GM19395 (cell line): ENCODE measurements at regions not wholly inside any gene's neighbourhood (a gene's known extent, or its start where the extent isn't known, plus 50 kb on each side); places are given as distances from the start of the nearest gene placed in this dataset.
A peak's percentile ranks its signal among the peaks of the same experiment; 100 is the strongest.
"Not testable (repeated sequence)": the region's sequence is repeated elsewhere in the genome, so short reads cannot be mapped to it uniquely, and the experiment has no call there.

Experiments used
- ATAC-seq: cut with Tn5 transposase; IDR thresholded peaks from one replicate; pipeline ENCODE4 v1.9.1; 2021; ENCODE audit warnings: mild to moderate bottlenecking, moderate library complexity; ENCODE audit not compliant: unreplicated experiment

DNA sequence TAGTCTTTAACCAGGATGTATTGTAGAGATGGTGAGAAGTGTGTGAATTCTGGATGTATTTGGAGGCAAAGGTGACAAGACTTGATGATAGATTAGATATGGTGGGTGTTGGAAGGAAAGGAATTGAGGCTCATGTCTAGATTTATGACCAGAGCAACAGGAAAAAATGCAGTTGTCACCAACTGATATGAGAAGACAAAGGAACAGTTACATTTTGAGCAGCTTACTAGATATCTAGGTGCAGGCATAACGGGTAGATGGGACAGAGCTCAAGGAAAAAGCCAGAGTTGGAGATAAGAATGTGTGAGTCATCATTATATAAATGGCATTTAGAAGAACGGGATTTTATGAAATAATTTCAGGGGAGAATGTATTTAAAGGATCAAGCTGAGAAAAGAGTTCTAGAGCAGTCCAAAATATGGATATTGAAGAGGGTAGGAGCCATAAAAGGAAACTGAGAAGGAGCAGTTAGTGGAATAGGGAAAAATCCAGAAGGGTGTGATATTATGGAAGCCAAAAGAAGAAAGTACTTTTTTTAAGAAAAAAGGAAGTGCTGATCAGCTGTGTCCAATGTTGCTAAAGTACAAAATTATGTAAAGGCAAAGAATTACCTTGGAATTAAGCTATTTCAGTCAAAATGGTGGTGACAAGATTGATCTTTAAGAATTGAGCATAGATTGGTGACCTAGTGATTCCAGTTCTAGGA, 262.5 kb downstream of the CGGBP1 start:
- no peak for ATAC-seq

DNA sequence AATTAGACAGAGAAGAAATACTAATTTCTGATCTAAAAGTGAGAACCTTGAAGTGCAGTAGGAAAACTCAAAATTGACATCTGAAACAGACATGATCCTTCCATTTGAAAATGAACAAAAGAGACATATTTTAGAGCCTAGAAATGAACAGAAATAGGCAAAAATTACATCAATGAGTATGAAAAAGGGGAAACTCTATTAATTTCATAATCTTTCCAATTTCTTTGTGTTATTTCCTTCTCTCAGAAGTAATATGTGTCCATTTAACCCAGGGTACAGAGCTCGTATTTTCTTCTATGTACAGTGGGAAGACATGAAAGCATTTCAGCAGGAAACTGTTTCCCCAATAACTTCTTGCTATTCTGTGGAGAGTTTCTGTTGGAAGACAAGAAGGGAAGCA, 263.1 kb downstream of the CGGBP1 start:
- no peak for ATAC-seq

DNA sequence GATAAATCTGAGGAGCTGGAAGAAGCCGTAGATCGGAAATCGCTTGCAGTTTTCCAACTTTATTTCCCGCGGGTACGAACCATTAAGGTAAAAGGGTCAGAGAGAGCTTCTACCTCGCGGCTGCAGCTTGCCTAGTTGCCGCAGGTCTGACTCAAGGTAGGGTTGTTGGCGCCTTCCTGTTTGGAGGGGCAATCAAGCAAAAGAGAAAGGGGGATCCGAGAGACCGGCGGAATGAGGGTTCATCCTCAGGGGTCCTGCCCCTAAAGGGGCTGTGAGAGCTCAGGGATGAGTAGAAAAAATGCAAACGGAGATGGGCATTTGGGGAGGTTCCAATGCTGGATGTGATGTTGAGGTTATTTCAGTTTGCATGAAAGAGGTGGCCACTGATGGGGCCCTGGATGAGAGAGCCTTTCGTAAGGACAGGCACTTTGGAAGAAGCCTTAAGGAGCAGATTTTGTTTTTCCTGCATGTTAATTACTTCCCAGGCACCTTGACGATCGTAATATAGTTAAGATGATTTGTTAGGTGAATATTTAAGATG, 265.4 kb downstream of the CGGBP1 start:
- no peak for ATAC-seq

DNA sequence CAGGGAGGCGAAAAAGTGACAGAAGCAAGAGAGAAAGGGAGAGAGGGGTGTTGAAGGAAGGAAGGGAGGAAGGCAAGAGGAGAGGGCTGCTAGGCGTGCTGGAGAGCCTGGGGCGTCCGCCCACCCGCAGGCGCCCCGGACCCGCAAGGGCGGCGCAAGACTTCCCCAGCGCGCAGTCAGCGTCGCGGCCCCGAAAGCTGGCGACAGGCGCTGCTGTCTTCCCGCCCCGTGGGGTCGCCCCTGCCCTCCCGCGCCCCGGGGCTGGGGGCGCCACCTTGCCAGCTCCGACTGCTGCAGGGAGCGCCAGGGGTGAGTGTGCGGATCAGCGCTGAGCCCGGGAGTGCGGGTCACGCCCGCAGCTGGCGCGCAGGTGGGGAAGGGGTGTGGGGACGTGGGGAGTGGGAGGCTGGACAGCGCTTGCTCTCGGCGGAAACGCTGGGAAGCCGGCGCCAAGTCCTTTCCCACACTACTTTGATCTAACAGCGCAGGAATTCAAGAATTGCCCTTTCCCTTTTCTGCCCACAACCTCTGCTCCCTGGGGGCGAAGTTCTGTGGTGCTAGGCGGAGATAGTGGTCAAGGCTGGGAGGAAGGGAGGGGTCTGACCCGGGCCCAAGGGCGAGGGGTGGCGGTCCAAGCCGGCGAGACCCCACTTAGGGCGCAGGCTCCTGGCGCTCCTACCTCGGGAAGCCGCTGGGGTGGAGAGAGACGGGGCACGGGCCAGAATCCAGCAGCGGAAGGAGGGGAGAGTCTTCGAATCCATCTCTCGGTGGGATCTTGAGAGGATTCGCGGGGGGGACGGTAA, 266.1 kb downstream of the CGGBP1 start, which contains the start of gene HTR1F:
Gene HTR1F (plus strand): TSS at position 173 of the 803 bp plus-strand sequence.
- no peak for ATAC-seq

DNA sequence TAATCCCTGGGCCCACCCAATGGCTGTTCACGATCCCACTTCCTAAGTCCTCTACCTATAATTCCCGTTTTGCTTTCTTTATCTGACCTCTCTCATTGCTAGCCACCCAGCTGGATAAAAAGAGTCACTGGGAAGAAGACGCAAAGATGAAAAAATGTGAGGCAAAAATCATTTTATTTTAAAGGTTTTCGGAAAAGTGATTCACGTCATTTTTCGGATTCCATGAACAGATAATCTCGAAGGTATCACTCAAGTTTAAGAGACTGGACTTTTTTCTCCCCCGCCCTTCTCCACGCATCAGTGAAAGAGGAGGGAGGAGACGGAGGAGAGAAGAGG, 266.6 kb downstream of the CGGBP1 start:
- ATAC-seq, result no peak

DNA sequence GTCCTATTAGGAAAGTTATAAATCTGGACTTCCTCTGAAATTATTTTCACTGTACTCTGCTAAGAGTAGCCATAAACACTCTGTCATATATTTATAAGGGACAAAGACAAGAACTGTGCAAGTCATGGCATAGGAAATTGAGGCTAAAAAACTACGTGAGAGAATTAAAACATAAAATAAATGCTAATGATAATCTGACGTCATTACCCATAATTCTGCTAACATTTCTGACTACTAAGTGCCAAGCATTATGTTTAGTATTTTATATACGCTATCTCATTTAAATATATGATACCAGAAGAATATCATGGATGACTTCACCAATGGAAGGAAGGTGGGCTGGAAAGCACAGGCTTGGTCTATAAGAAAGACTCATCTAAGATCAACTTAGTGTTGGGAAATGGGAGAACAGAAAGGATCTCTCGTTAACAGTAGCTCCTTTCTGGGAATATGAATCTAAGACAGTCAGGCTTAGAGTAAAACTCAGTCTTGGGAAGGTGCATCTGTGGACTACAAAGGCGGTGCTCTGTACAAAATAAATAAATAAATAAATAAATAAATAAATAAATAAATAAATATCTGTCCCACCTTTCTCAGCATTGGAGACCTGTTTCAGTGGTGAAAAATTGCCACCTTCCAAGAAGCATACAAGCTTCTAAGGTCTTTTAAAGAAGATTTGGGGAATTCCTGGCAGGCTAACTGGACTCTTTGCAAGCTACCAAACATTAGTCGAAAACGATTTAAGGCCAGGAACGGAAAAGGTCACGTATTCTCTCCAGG, 267.4 kb downstream of the CGGBP1 start:
- ATAC-seq, result no peak

DNA sequence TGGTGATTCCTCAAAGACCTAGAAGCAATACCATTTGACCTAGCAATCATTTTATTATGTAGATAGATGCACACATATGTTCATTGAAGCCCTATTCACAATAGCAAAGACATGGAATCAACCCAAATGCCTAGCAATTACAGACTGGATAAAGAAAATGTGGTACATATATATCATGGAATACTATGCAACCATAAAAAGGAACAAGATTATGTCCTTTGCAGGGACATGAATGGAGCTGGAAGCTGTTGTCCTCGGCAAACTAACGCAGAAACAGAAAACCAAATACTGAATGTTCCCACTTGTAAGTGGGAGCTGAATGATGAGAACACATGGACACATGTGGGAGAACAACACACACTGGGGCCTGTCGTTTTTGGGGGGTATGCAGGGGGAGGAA, 269.8 kb downstream of the CGGBP1 start:
- ATAC-seq, result not testable (repeated sequence)

DNA sequence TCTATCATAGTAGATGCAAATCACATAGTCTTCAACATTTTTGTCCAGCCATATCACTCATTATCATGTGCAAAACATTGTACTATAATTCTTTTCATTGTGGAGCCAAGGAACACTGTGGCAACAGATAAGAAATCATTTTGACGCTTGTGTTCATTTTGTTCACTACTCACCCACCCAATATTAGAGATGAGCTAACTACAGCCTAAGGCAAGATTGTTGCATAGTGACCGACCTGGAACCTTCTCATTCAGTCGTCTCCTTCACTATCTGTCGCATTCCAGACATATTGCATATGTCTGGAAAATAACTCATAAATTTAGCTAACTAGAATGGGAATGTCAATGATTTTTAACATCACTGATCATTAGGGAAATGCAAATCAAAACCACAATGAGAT, 270.3 kb downstream of the CGGBP1 start:
- ATAC-seq, result no peak

DNA sequence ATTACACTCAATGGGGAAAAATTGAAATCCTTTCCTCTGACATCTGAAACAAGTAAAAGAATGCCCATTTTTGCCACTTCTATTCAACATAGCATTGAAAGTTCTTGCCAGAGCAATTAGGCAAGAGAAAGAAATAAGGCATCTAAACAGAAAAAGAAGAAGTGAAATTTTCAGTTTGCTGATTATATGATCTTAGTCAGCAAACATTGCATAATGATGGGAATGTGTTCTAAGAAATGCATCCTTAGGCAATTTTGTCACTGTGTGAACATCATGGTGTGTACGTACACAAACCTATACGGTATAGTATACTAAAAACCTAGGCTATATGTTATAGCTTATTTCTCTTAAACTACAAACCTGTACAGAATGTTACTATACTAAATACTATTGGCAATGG, 278.0 kb downstream of the CGGBP1 start:
- ATAC-seq, result no peak

DNA sequence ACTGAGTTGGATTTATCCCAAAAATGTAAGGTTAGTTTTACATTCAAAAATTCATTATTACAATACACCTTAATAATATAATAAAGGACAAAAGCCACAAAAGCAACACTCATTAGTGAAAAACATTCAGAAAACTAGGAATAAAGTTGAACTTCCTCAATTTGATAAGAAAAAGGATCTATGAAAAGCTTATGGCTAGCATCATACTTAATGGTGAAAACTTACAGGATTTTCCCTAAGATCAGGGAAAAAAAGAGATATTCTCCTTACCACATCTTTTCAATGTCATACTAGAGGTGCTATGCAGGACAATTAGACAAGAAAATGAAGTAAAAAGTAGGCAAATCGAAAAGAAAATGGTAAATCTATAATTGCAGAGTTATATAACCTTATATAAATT, 279.9 kb downstream of the CGGBP1 start:
- no peak for ATAC-seq

DNA sequence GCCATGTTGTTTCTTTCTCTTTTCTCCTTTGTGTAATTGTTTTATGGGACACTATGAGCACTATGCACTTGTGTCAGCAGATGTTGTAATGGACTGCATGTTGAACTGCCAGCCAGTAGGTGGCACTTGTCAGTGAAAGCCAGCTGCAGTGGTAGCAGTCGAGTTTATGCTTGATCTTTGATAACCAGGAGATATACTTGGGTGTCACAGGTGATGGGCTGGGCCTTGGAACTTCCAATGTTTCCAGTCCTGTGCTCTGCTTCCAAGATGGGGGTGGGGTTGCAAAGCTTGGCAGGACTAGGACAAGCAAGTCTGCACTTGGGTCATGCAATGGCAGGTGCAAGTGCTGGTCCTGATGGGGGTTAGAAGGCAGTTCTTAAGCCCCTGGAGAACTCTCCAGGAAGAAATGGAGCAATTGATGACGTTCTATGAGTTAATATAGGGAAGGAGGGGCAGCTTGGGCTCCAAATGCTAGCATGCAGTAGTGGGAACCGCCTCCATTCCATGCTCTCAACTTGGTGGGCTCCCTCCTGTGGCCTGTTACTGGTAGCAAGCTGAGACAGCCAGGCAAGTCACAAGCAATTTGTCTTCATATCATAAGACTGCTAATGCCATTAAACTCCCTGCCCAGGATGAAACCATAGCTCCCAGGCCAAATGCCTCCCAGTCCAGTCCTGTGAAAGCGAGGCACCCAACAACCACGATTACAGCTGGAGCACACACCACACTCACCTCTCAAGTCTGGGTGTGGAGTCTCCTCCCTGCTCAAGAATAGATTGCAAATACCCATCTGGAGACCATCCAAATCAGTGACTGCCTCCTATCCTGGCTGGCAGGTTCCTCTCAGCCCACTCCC, 287.2 kb downstream of the CGGBP1 start:
- ATAC-seq, result peak; percentile 99

DNA sequence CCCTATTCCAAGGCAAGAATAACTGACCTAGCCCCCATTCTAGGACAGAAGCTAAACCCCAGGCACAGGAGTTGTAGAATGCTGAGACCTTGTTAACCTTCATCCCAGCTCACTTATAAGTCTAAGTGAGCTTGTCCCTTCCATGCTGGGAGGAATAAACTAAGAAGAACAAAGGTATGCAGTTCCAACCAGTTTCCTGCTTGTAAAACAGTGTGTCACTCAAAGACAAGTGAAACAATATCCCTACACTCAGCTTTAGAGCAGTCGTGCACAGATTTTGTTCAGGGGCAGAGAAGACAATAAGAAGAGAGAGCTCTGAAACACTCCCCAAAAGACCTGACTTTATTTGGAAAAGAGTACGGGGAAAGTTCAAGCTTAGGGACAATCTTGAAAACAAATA, 292.1 kb downstream of the CGGBP1 start:
- no peak for ATAC-seq

DNA sequence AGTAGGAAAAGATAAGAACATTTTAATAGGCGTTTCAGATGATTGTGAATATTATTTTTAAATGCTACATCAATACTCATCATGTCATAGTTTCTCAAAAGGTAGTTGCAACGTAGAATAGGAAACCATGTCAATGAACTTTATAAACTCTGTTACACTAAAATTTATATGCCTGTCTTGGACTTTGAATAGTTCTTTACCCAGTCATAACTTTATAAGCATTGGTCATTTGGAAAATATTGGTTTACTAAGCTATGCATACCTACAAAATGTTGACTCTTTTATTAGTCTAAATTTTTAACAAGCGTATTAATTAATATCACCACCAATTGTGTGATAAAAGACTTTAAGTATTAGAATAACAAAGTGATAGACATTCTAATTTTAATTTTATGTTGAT, 293.5 kb downstream of the CGGBP1 start:
- ATAC-seq, result no peak

DNA sequence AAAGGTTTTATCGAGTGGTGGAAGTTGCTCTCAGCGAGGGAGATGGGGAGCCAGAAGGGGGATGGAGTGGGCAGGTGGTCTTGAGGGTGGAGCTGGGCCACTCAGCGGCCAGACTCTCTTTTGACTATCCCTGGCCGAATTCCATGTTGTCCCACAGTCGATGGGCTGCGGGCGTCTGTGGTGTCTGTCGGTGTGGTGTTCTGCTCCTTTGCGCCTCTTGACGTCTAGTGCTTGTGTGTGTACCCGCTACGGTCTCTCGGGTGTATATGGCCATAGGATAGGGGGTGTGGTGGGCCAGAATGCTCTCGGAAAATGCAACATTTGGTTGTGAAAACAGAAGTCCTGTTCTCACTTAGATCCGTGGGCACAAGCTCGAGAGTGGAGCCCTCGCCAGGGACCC, 297.0 kb downstream of the CGGBP1 start:
- ATAC-seq, result no peak

DNA sequence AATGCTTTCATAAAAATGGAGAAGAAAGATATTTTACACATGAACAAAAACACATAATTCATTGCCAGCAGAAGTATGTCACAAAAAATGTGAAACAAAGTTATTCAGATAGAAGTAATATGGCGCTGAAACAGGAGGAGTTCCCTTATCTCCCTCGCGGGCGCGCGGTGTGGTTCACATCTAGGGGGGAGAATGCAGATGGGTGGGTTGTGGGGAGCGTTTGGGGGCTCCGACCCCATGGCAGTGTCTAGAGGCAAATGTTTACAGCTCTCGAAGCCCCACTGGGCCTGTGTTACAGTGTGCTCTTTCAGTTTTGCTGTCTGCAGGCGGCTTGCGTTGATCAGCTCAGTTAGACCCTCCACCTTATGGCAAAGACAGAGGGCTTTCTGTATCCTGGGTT, 297.5 kb downstream of the CGGBP1 start:
- no peak for ATAC-seq

DNA sequence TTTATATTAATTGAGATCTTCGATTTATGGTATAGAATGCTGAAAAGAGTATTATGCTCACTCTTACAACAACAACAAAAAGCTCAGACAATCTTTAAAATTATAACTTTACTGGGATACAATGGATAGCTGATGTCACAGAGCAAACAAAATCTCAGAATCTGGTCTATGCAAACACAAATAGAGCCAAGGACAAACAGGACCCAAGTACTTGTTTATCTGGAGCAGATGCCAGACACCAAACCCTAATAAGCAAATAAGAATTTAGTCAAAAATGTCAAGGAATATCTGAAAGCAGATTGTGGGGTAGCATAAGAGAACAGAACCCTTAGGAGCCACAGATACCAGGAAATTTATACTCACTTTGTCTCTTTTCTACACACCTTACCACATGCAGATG, 302.2 kb downstream of the CGGBP1 start:
- no peak for ATAC-seq

DNA sequence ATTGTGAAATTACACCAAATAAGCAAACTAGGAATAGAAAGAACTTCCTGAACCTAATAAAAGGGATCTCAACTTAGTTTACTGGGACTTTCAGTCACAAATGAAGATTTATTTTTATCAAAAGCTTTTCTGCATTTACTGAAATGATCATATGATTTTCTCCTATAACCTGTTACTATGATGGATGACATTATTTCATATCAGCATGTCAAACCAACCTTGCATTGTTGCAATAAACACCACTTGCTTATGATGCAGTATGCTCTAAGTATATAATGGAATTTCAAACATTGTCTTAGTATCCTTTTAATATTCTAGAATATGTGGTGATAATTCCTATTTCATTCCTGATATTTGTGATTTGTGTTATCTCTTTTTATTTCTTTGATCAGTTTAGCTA, 303.0 kb downstream of the CGGBP1 start:
- no peak for ATAC-seq

DNA sequence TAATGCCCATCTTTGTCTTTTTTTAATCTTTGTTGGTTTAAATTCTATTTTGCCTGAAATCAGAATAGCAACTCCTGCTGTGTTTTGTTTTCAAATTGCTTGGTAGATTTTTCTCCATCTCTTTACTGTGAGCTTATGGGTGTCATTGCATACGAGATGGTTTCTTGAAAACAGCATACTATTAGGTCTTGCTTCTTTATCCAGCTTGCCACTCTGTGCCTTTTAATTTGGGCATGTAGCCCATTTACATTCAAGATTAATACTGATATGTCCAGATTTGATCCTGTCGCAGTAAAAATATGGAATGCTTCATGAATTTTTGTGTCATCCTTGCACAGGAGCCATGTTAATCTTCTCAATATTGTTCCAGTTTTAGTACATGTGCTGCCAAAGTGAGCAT, 316.6 kb downstream of the CGGBP1 start:
- no peak for ATAC-seq

DNA sequence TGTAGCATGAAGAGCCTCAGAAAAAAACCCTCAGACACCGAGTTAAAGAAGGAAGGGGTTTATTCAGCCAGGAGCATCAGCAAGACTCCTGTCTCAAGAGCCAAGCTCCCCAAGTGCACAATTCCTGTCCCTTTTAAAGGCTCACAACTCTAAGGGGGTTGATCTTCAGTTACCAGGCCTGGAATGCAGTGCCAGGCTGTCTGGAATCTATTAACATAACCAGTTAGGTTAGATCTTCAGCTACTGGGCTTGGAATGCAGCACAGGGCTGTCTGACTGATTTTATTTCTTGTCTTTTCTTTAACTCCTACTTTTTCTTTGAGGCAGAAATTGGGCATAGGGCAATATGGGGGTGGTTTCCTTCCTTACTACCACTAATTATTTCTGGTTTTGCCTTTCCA, 317.9 kb downstream of the CGGBP1 start:
- ATAC-seq, result not testable (repeated sequence)

DNA sequence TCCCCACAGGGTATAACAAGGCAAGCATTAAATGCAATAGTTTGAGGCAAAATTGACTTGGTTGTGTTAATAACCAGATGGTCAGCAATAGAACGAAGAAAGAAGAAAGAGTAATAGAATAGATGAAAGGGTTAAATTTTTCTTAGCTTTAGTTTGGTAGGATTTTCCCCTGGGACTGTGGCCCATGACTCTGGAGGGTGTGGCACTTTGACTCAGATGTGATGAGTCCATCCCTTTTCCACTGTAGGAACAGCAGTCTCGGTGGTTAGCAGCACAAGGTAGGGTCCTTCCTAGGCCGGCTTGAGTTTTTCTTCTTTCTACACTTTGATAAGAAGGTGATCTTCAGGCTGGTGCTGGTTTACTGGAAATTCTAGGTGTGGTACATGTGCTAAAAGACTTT, 321.0 kb downstream of the CGGBP1 start:
- not testable (repeated sequence) for ATAC-seq
